ENCODE measurements at regions not wholly inside any gene's neighbourhood (a gene's known extent, or its start where the extent isn't known, plus 50 kb on each side); places are given as distances from the start of the nearest gene placed in this dataset.

- no peak for TF ChIP-seq CTCF (IDR thresholded peaks at IDR 0.05)
- no peak for TF ChIP-seq POLR2A (IDR thresholded peaks at IDR 0.05)
- no peak for TF ChIP-seq EP300 (IDR thresholded peaks at IDR 0.05)
Measured at GRCh38 chr1:121471523-121471922, 286.7 kb downstream of the SRGAP2C start.

All from upper lobe of left lung (tissue), 4 donors.